Hematopoietic multipotent progenitor cell treated with erythropoietin and hydrocortisone succinate and interleukin-3 and kit ligand, for 6 days (in vitro differentiated cells): ENCODE measurements at regions not wholly inside any gene's neighbourhood (a gene's known extent, or its start where the extent isn't known, plus 50 kb on each side); places are given as distances from the start of the nearest gene placed in this dataset.
"Not testable (repeated sequence)": the region's sequence is repeated elsewhere in the genome, so short reads cannot be mapped to it uniquely, and the experiment has no call there.

ENCODE experiments used
- DNase-seq: peaks from one replicate; pipeline ENCODE4 v3.0.0-alpha.2; 2015

DNA sequence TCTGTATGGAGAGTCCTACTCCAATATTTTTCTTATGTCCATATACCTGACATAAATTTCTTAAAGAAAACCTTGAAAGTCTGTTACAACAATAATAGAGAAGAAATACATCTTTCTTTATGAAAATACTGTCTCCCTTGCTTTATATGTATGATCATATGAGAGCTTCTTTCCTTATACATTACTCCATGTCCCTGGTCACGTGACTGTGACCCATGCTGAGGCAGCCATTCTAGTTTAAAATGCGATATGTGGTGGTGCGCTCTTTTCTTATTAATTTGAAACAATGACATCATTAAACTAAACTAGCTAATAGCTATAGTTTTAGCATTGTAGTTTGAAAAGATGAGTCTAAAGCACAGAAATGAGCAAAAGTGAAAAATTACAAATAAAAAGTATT is 1120.3 kb upstream of the PRR20A start:
- no peak for DNase-seq

GRCh38 chr13:56039992-56040391 is 1100.7 kb upstream of the PRR20A start:
- DNase-seq, result no peak

DNA sequence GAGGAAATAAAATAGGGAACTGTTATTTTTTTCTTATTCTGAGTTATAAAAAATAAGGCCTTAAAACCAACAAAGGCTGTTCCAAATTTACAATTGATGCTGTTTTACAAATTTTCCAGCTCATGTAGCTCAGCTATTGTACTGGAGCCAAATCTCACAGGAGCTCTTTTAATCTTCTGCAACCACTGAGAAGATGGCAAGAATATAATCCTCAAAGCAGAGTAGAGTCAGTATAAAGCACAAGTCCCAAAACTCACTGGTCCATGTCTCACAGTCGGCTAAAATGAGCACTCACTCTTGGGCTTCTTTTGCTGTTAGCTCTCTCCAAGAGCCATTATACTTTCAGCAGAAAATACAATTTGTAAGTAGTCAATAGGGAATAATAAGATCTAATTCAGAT is 1074.4 kb upstream of the PRR20A start:
- no peak for DNase-seq

DNA sequence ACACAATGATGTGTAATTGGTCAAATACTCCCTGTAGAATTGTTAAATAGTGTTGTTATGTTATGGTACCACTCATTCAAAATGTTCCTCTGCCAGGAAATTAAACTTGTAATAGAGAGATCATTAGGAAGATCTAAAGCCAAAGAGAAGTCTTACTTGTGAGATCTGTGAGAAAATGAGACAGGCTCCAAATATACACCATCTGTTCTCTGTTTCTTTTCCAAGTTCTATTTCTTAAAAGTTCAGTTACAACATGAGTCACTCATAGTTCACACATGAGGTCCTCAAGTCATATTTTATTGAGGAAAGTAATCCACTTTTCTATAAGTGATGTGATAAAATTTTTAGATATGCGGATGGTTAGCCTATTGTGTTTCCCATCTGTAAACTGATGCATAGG is 1038.1 kb upstream of the PRR20A start:
- DNase-seq, result no peak

DNA sequence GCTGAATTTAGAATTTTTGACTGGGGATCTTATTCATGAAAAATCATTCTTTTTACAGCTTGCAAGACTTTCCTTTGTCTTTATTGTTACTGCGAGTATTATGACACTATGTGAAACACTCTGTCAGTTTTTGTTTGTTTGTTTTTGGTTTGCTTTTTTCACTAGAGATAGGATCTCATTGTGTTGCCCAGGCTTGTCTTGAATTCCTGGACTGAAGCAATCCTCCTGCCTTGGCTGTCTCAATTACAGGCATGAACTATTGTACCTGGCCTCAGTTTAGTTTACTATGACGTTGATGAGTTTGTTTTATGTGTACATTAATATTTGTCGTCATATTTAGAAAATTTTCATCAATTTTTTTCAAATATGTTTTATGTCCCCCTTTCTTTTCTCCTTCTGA is 1030.0 kb upstream of the PRR20A start:
- DNase-seq, result no peak

- DNase-seq, result no peak
Observed at GRCh38 chr13:56134524-56134923, 1006.2 kb upstream of the PRR20A start.

- no peak for DNase-seq
Observed at GRCh38 chr13:56166864-56167263, 973.9 kb upstream of the PRR20A start.

DNA sequence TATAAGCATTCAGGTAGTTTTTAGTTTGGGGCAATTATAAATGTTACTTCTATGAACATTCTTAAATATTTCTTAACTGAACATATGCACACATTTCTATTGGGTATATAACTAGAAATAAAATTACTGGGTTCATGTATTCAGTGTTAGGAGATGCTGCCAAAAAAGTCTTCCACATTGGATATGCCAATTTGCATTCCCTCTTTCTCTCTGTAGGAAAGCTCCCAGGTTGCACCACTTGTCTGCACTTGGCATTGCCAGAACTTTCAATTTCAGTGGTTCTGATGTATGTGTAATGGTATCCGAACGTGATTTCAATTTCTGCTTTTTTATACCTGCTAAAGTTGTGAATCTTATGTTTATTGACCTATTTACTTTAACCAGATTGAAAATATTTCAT is 972.1 kb upstream of the PRR20A start:
- DNase-seq, result no peak

GRCh38 chr13:56173346-56173745 is 967.4 kb upstream of the PRR20A start:
- DNase-seq, result no peak

- no peak for DNase-seq
Observed at GRCh38 chr13:56182598-56182997, 958.1 kb upstream of the PRR20A start.

- no peak for DNase-seq
Observed at GRCh38 chr13:56187331-56187730, 953.4 kb upstream of the PRR20A start.

GRCh38 chr13:56188582-56188981 is 952.1 kb upstream of the PRR20A start:
- DNase-seq, result not testable (repeated sequence)

GRCh38 chr13:56189439-56189838 is 951.3 kb upstream of the PRR20A start:
- DNase-seq, result no peak

- DNase-seq, result no peak
Observed at GRCh38 chr13:56189978-56190377, 950.7 kb upstream of the PRR20A start.

DNA sequence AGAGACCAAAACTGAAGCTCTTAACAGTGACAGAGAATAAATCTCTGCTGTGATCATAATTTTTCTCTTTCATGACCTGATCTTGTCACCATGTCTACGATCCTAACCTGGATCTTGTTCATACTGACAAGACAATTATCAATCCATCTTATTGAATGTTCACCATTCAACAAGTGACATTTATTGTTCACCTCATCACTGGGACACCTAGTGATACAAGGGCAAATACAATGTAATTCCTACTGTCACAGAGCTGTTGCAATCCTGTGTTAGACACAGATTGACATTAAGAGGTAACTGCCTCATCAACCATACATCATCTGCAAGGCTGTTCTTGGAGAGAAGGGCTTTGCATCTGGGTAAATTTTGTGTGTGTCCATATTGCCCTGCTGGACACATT is 942.4 kb upstream of the PRR20A start:
- DNase-seq, result no peak

GRCh38 chr13:56201834-56202233 is 938.9 kb upstream of the PRR20A start:
- DNase-seq, result no peak

DNA sequence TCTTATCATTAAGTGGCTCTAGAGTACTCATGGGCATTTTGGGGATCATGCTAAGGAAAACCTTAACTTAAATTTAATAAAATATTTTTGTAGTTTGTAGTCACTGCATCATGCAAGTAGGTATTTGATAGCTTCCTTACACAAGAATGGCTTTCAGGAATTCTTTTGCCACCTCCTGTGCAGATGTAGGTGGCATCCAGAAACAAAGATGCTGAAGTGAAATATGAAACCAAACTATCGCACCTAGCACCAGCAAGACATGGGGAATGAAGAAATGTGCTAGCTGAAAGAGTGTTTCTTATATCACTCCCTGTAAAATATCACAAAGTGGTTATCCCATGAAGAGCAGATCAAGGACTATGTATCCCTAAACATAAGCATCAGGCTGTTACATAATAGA is 924.5 kb upstream of the PRR20A start:
- no peak for DNase-seq

GRCh38 chr13:56247692-56248091 is 893.0 kb upstream of the PRR20A start:
- DNase-seq, result no peak

- no peak for DNase-seq
Observed at GRCh38 chr13:56271686-56272085, 869.0 kb upstream of the PRR20A start.

- no peak for DNase-seq
Observed at GRCh38 chr13:56283262-56283828, 857.4 kb upstream of the PRR20A start.

DNA sequence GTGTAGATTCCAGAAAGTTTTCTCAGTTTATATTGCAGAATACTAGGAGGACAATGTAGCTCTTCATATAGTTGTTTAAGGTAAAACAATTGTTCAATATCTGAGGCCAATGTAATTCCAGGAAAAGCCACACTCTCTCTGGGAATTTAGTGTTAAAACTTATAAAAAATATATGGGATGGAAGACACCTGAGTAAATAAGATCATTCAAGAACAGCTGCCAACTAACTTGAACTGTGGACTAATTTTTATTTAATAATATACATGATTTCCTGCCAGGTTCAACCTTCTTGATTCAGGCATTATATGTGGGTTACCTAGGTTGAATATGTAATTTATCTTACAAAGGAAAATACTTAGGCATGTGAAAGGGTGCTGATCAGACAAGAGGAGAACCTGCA is 841.1 kb upstream of the PRR20A start:
- DNase-seq, result no peak

DNA sequence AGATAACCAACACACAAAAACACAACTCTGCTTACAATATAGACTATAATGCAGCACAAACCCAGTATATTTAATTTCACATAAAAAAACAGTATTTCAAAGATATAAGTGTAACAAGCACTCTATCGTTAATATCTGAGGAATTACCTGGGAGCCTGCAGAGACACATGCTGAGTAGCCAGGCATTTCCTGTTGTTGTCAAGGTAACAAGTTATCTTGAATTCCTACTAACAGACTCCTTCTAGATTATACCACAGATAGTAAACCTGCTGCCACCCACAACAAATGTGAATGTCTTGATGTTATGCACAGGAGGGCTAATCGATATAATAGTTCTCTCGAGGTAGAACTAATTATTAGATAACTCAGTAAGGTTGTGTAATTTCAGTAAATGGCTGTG is 826.0 kb upstream of the PRR20A start:
- DNase-seq, result no peak

GRCh38 chr13:56317841-56318240 is 822.9 kb upstream of the PRR20A start:
- DNase-seq, result no peak

- no peak for DNase-seq
Observed at GRCh38 chr13:56332671-56333070, 808.0 kb upstream of the PRR20A start.

DNA sequence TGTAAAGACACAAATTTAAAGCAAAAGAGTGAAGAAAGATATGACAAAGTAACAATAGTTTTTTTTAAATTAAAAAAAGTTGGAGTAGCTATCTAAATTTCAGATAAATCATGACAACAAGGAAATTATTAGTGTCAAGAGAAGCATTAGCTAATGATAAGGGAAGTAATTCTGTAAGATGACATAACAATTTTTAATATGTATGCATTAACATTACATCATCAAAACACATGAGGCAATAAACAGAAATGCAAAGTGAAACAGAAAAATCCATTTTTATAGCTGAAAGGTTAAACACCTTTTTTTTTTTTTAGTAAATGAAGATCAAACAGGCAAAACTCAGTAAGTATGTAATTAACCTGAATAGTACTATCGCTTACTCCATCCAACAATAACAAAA is 804.9 kb upstream of the PRR20A start:
- DNase-seq, result no peak

DNA sequence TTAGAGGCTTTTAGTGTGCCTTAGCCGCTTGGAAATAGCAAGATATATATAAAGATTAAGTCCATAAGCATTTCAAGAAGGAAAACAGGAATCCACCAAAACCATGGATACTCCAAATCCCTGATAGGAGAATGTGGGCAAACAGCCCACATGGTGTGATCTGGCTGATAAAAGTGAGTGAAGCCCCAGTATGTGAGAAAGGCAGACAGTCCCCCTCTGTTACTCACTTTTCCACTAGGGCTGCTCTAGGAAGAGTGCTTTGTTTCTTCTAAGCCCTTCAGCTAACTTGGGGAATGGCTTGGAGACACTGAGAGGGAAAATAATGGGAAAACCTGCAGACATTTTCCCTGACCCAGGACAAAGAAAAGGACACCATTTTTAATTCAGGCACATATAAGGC is 802.3 kb upstream of the PRR20A start:
- DNase-seq, result no peak
